GM12892 (cell line): ENCODE measurements at regions not wholly inside any gene's neighbourhood (a gene's known extent, or its start where the extent isn't known, plus 50 kb on each side); places are given as distances from the start of the nearest gene placed in this dataset.

Source experiments
- DNase-seq: peaks from one replicate; pipeline ENCODE4 v3.0.0; 2011; ENCODE audit not compliant: insufficient read length
- FAIRE-seq: peaks from 2 replicates; lab custom pipeline; 2011; peaks lifted over from hg19 to GRCh38; lab: Jason Lieb, UNC
- POLR2A ChIP-seq: IDR thresholded peaks from 2 replicates; pipeline ENCODE4 v1.6.1; 2011; ENCODE audit warnings: low read depth, low read length, control low read depth
- POLR2AphosphoS5 ChIP-seq: IDR thresholded peaks from 2 replicates; pipeline ENCODE4 v1.6.1; 2011; ENCODE audit warnings: low read depth, low read length, control low read depth
- TAF1 ChIP-seq: IDR thresholded peaks from 2 replicates; pipeline ENCODE4 v1.6.1; 2011; ENCODE audit warnings: low read depth, mild to moderate bottlenecking, control low read depth, low read length, borderline replicate concordance

GRCh38 chr3:176208915-176209314 lies 988.4 kb downstream of the TBL1XR1 start:
- DNase-seq (no peak), FAIRE-seq (no peak)
- TF ChIP-seq TAF1 (no peak), POLR2A (no peak)

GRCh38 chr3:176208283-176208682 lies 989.0 kb downstream of the TBL1XR1 start:
- FAIRE-seq (no peak), DNase-seq (no peak)
- TF ChIP-seq POLR2AphosphoS5 = no peak
- no peak for TF ChIP-seq TAF1
- TF ChIP-seq POLR2A = no peak

- TF ChIP-seq POLR2AphosphoS5 (no peak), TAF1 (no peak), POLR2A (no peak)
- DNase-seq (no peak), FAIRE-seq (no peak)
Measured at GRCh38 chr3:176206809-176207208, 990.5 kb downstream of the TBL1XR1 start.

- DNase-seq = no peak
- no peak for FAIRE-seq
- TF ChIP-seq TAF1 (no peak), POLR2AphosphoS5 (no peak), POLR2A (no peak)
Measured at GRCh38 chr3:176202652-176203051, 994.6 kb downstream of the TBL1XR1 start.

- DNase-seq (no peak), FAIRE-seq (no peak)
- no peak for TF ChIP-seq TAF1
- no peak for TF ChIP-seq POLR2A
- TF ChIP-seq POLR2AphosphoS5 = no peak
Measured at GRCh38 chr3:176193032-176193730, 1004.1 kb downstream of the TBL1XR1 start.

GRCh38 chr3:176190755-176191154 lies 1006.5 kb downstream of the TBL1XR1 start:
- no peak for DNase-seq

GRCh38 chr3:176183181-176183580 lies 1014.1 kb downstream of the TBL1XR1 start:
- TF ChIP-seq TAF1 (no peak), POLR2AphosphoS5 (no peak), POLR2A (no peak)
- DNase-seq = no peak
- FAIRE-seq = no peak

More at GRCh38 chr3:176190755-176191154, 1006.5 kb downstream of the TBL1XR1 start:
- no peak for TF ChIP-seq POLR2AphosphoS5
- TF ChIP-seq TAF1 = no peak
- no peak for TF ChIP-seq POLR2A
- FAIRE-seq = no peak

GRCh38 chr3:176174060-176174459 lies 1023.2 kb downstream of the TBL1XR1 start:
- DNase-seq = no peak
- no peak for TF ChIP-seq POLR2AphosphoS5
- no peak for TF ChIP-seq TAF1
- no peak for TF ChIP-seq POLR2A
- FAIRE-seq = no peak

- TF ChIP-seq TAF1 = no peak
- no peak for TF ChIP-seq POLR2A
- no peak for TF ChIP-seq POLR2AphosphoS5
- no peak for FAIRE-seq
- DNase-seq = no peak
Measured at GRCh38 chr3:176172492-176172891, 1024.8 kb downstream of the TBL1XR1 start.

- no peak for TF ChIP-seq POLR2A
- TF ChIP-seq POLR2AphosphoS5 = no peak
- no peak for TF ChIP-seq TAF1
- DNase-seq (no peak), FAIRE-seq (no peak)
Measured at GRCh38 chr3:176167272-176167671, 1030.0 kb downstream of the TBL1XR1 start.

GRCh38 chr3:176160997-176161396 lies 1036.3 kb downstream of the TBL1XR1 start:
- no peak for DNase-seq
- no peak for FAIRE-seq
- no peak for TF ChIP-seq POLR2A
- TF ChIP-seq POLR2AphosphoS5 = no peak
- no peak for TF ChIP-seq TAF1

GRCh38 chr3:176159796-176160195 lies 1037.5 kb downstream of the TBL1XR1 start:
- TF ChIP-seq POLR2A (no peak), TAF1 (no peak), POLR2AphosphoS5 (no peak)
- DNase-seq = no peak
- FAIRE-seq = no peak
